ENCODE measurements at regions not wholly inside any gene's neighbourhood (a gene's known extent, or its start where the extent isn't known, plus 50 kb on each side); places are given as distances from the start of the nearest gene placed in this dataset.

- peaks cover 35% of the 10 kb centered on the region for H3K4me1 Mint-ChIP-seq (ENCODE audit: low read depth, unreplicated experiment)
- CTCF ChIA-PET = no interaction called here
- H3K36me3 Mint-ChIP-seq (ENCODE audit: insufficient read depth, unreplicated experiment) = no peaks in the 10 kb centered on the region
- Histone ChIP-seq H3K4me1 (peaks cover 59% of the 10 kb centered on the region), H3K36me3 (ENCODE audit: control insufficient read depth, insufficient read depth, low read length) (no peaks in the 10 kb centered on the region), H3K4me3 (ENCODE audit: low read depth, low read length) (no peak overlapping the region), H3K27me3 (replicated peaks; ENCODE audit: control insufficient read depth, insufficient read depth, low read length) (no peaks in the 10 kb centered on the region), H3K9me3 (no peaks in the 10 kb centered on the region)
- DNase-seq = no peak
- peak overlapping the region; percentile 15 for H3K27ac Mint-ChIP-seq (ENCODE audit: unreplicated experiment)
- TF ChIP-seq CTCF (IDR thresholded peaks at IDR 0.05; ENCODE audit: insufficient read depth in 1 of 2, low read depth in 1 of 2, low read length in 1 of 2, severe bottlenecking in 1 of 2, unreplicated experiment in 1 of 2) = no peak
- no TSS peak for BruUV-seq (replicated peaks)
- H3K27me3 Mint-ChIP-seq (ENCODE audit: insufficient read depth, unreplicated experiment) = no peaks in the 10 kb centered on the region
- intact Hi-C loops (cut with micrococcal nuclease; ENCODE audit: unreplicated experiment) = no loop called here
- no peak overlapping the region for H3K4me3 Mint-ChIP-seq (ENCODE audit: unreplicated experiment)
- POLR2A ChIA-PET = no interaction called here
- peaks cover 11% of the 10 kb centered on the region for H3K9me3 Mint-ChIP-seq (ENCODE audit: unreplicated experiment)
These were observed 195.6 kb upstream of the CAMK1G start for GRCh38 chr1:209387969-209388329.

GRCh38 chr1:209388358-209388757 lies 195.2 kb upstream of the CAMK1G start:
- no peak overlapping the region for H3K4me3 Mint-ChIP-seq (ENCODE audit: unreplicated experiment)
- no TSS peak for BruUV-seq (replicated peaks)
- peaks cover 11% of the 10 kb centered on the region for H3K9me3 Mint-ChIP-seq (ENCODE audit: unreplicated experiment)
- intact Hi-C loops (cut with micrococcal nuclease; ENCODE audit: unreplicated experiment) = no loop called here
- CTCF ChIA-PET = no interaction called here
- peak overlapping the region; percentile 15 for H3K27ac Mint-ChIP-seq (ENCODE audit: unreplicated experiment)
- H3K4me1 Mint-ChIP-seq (ENCODE audit: low read depth, unreplicated experiment) = peaks cover 31% of the 10 kb centered on the region
- H3K9me3 ChIP-seq = no peaks in the 10 kb centered on the region
- H3K36me3 Mint-ChIP-seq (ENCODE audit: insufficient read depth, unreplicated experiment) = no peaks in the 10 kb centered on the region
- no peak for TF ChIP-seq CTCF (IDR thresholded peaks at IDR 0.05; ENCODE audit: insufficient read depth in 1 of 2, low read depth in 1 of 2, low read length in 1 of 2, severe bottlenecking in 1 of 2, unreplicated experiment in 1 of 2)
- no peak overlapping the region for H3K4me3 ChIP-seq (ENCODE audit: low read depth, low read length)
- no peaks in the 10 kb centered on the region for H3K27me3 Mint-ChIP-seq (ENCODE audit: insufficient read depth, unreplicated experiment)
- H3K27me3 ChIP-seq (replicated peaks; ENCODE audit: control insufficient read depth, insufficient read depth, low read length) = no peaks in the 10 kb centered on the region
- DNase-seq = no peak
- H3K4me1 ChIP-seq = peaks cover 55% of the 10 kb centered on the region
- H3K36me3 ChIP-seq (ENCODE audit: control insufficient read depth, insufficient read depth, low read length) = no peaks in the 10 kb centered on the region
- POLR2A ChIA-PET = no interaction called here

GRCh38 chr1:209389258-209389657 lies 194.3 kb upstream of the CAMK1G start:
- Mint-ChIP-seq H3K4me1 (ENCODE audit: low read depth, unreplicated experiment) (peaks cover 23% of the 10 kb centered on the region), H3K27me3 (ENCODE audit: insufficient read depth, unreplicated experiment) (no peaks in the 10 kb centered on the region), H3K27ac (ENCODE audit: unreplicated experiment) (peak overlapping the region; percentile 8), H3K9me3 (ENCODE audit: unreplicated experiment) (peaks cover 11% of the 10 kb centered on the region), H3K4me3 (ENCODE audit: unreplicated experiment) (no peak overlapping the region), H3K36me3 (ENCODE audit: insufficient read depth, unreplicated experiment) (no peaks in the 10 kb centered on the region)
- peaks cover 49% of the 10 kb centered on the region for H3K4me1 ChIP-seq
- CTCF ChIA-PET = no interaction called here
- H3K36me3 ChIP-seq (ENCODE audit: control insufficient read depth, insufficient read depth, low read length) = no peaks in the 10 kb centered on the region
- no peaks in the 10 kb centered on the region for H3K27me3 ChIP-seq (replicated peaks; ENCODE audit: control insufficient read depth, insufficient read depth, low read length)
- intact Hi-C loops (cut with micrococcal nuclease; ENCODE audit: unreplicated experiment) = no loop called here
- no peak for TF ChIP-seq CTCF (IDR thresholded peaks at IDR 0.05; ENCODE audit: insufficient read depth in 1 of 2, low read depth in 1 of 2, low read length in 1 of 2, severe bottlenecking in 1 of 2, unreplicated experiment in 1 of 2)
- H3K9me3 ChIP-seq = no peaks in the 10 kb centered on the region
- DNase-seq = no peak
- H3K4me3 ChIP-seq (ENCODE audit: low read depth, low read length) = no peak overlapping the region
- POLR2A ChIA-PET = no interaction called here
- BruUV-seq (replicated peaks) = no TSS peak

Data from Caco-2 (cell line).